ENCODE measurements at regions not wholly inside any gene's neighbourhood (a gene's known extent, or its start where the extent isn't known, plus 50 kb on each side); places are given as distances from the start of the nearest gene placed in this dataset.

- no peak for TF ChIP-seq POLR2A (IDR thresholded peaks at IDR 0.05)
- TF ChIP-seq, protein P1, sequence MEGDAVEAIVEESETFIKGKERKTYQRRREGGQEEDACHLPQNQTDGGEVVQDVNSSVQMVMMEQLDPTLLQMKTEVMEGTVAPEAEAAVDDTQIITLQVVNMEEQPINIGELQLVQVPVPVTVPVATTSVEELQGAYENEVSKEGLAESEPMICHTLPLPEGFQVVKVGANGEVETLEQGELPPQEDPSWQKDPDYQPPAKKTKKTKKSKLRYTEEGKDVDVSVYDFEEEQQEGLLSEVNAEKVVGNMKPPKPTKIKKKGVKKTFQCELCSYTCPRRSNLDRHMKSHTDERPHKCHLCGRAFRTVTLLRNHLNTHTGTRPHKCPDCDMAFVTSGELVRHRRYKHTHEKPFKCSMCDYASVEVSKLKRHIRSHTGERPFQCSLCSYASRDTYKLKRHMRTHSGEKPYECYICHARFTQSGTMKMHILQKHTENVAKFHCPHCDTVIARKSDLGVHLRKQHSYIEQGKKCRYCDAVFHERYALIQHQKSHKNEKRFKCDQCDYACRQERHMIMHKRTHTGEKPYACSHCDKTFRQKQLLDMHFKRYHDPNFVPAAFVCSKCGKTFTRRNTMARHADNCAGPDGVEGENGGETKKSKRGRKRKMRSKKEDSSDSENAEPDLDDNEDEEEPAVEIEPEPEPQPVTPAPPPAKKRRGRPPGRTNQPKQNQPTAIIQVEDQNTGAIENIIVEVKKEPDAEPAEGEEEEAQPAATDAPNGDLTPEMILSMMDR (IDR thresholded peaks at IDR 0.05 in 4 of 5, conservative IDR thresholded peaks at IDR 0.05 in 1 of 5), result no peak
Observed at GRCh38 chr9:99427260-99427659, 205.2 kb downstream of the SEC61B start.
